ENCODE measurements at regions not wholly inside any gene's neighbourhood (a gene's known extent, or its start where the extent isn't known, plus 50 kb on each side); places are given as distances from the start of the nearest gene placed in this dataset.

DNA sequence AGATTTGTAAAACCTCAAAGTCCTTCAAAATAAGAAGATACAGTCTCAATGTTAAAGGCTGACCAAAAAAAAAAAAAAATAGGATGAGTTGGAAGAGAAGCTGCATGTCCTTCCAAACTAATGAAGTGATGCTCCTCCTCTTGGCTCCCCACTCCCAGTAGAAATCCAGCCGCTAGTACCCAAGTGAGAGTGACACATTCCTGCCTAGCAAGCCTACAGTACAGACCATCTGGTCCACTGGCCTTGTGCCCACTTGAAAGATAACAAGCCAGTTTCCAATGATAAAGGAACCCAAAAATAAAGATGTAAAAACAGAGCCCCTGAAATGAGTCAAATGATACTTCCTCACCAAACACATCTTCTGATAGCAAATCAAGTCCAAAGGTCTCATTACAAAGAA lies 258.7 kb upstream of the NSMCE3 start:
- Histone ChIP-seq H3K36me3 (ENCODE audit: insufficient read depth) (no peaks in the 10 kb centered on the region), H3K4me3 (IDR thresholded peaks at IDR 0.05; ENCODE audit: insufficient read depth, low read depth, low read length) (no peak overlapping the region), H3K79me2 (ENCODE audit: insufficient read depth, low read depth) (no peaks in the 10 kb centered on the region), H3K4me1 (ENCODE audit: low read depth, poor library complexity, severe bottlenecking) (peaks cover 4% of the 10 kb centered on the region), H3K9ac (no peak overlapping the region), H4K20me1 (ENCODE audit: insufficient read depth) (no peaks in the 10 kb centered on the region), H3K27ac (no peak overlapping the region), H2AFZ (ENCODE audit: low read depth) (no peak overlapping the region), H3K27me3 (ENCODE audit: insufficient read depth, low read depth) (no peaks in the 10 kb centered on the region), H3K4me2 (no peak overlapping the region)
- TF ChIP-seq, protein P1, sequence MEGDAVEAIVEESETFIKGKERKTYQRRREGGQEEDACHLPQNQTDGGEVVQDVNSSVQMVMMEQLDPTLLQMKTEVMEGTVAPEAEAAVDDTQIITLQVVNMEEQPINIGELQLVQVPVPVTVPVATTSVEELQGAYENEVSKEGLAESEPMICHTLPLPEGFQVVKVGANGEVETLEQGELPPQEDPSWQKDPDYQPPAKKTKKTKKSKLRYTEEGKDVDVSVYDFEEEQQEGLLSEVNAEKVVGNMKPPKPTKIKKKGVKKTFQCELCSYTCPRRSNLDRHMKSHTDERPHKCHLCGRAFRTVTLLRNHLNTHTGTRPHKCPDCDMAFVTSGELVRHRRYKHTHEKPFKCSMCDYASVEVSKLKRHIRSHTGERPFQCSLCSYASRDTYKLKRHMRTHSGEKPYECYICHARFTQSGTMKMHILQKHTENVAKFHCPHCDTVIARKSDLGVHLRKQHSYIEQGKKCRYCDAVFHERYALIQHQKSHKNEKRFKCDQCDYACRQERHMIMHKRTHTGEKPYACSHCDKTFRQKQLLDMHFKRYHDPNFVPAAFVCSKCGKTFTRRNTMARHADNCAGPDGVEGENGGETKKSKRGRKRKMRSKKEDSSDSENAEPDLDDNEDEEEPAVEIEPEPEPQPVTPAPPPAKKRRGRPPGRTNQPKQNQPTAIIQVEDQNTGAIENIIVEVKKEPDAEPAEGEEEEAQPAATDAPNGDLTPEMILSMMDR (conservative IDR thresholded peaks at IDR 0.05; ENCODE audit: low read depth, low read length): no peak

DNA sequence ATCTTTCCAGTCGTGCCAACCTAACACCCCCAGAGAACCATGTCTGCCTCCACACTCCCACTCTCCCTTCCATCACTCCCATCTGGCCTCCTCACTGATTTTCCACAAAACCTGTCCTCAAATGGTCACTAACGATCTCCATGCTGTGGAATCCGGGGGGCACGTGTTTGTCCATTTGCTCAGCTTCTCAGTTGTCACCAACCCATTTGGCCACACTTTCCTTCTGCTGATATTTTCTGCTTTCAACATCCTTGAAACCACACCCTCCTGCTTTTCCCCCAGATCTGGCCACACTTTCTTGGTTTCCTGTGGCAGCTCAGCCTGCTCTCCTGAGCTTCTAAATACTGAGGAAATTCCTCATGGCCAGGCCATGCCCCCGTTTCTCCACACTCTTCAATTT lies 257.2 kb upstream of the NSMCE3 start:
- TF ChIP-seq, protein P1 (conservative IDR thresholded peaks at IDR 0.05; ENCODE audit: low read depth, low read length): no peak
- no peak overlapping the region for H3K27ac ChIP-seq

DNA sequence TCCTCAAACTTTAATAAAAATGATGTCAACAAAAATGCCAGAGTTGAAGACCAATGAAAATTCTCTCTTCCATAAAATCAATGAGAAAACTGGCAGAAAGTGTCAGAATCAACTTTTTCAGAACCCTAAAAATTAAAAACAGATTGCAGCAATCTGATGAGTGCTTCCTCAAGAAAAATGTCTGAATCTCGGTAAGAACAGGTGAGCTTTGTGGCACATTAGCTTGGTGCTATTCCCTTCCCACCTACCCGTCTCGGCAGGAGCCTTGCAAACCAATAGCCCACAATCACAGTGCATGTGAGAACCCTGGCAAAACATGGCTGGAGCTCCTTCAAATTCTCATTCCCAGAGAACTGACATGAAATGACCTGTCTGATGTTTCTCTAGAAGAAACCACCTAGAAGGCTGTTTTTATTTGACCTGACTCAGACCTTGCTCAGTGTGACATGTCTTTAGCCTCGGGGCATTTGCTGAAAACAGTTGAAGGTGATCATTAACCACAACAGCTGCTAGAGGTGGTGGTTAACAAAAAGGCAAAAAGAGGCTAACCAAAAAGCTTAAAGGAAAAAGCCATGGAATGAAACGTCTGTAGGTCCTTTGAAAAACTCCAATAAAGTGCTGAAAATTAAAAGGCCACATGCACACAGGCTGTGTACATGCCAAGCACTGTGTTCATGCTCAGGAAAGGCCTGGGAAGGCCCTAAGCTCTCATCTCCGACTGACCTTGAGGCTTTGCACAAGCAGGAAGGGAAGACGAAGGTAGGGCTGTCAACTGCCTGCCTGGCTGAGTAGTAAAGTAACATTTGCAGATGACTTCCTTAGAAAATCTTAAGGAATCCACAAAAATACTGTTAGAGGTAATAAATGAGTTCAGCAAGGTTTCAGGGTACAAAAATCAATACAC lies 253.0 kb upstream of the NSMCE3 start:
- Histone ChIP-seq H3K4me3 (IDR thresholded peaks at IDR 0.05; ENCODE audit: insufficient read depth, low read depth, low read length) (no peak overlapping the region), H3K79me2 (ENCODE audit: insufficient read depth, low read depth) (no peaks in the 10 kb centered on the region), H4K20me1 (ENCODE audit: insufficient read depth) (no peaks in the 10 kb centered on the region), H2AFZ (ENCODE audit: low read depth) (no peak overlapping the region), H3K4me1 (ENCODE audit: low read depth, poor library complexity, severe bottlenecking) (peaks cover 21% of the 10 kb centered on the region), H3K4me2 (peak overlapping the region; percentile 41; the same call in 1 of the 2 replicates), H3K27ac (peak overlapping the region; percentile 17; the same call in 1 of the 2 replicates), H3K9ac (no peak overlapping the region), H3K36me3 (ENCODE audit: insufficient read depth) (no peaks in the 10 kb centered on the region), H3K27me3 (ENCODE audit: insufficient read depth, low read depth) (no peaks in the 10 kb centered on the region)
- TF ChIP-seq, protein P1 (conservative IDR thresholded peaks at IDR 0.05; ENCODE audit: low read depth, low read length): no peak

More for the DNA sequence above, 257.2 kb upstream of the NSMCE3 start:
- Histone ChIP-seq H2AFZ (ENCODE audit: low read depth) (no peak overlapping the region), H3K36me3 (ENCODE audit: insufficient read depth) (no peaks in the 10 kb centered on the region), H3K4me2 (no peak overlapping the region), H4K20me1 (ENCODE audit: insufficient read depth) (no peaks in the 10 kb centered on the region), H3K4me3 (IDR thresholded peaks at IDR 0.05; ENCODE audit: insufficient read depth, low read depth, low read length) (no peak overlapping the region), H3K27me3 (ENCODE audit: insufficient read depth, low read depth) (no peaks in the 10 kb centered on the region), H3K9ac (no peak overlapping the region), H3K4me1 (ENCODE audit: low read depth, poor library complexity, severe bottlenecking) (peaks cover 18% of the 10 kb centered on the region), H3K79me2 (ENCODE audit: insufficient read depth, low read depth) (no peaks in the 10 kb centered on the region)

DNA sequence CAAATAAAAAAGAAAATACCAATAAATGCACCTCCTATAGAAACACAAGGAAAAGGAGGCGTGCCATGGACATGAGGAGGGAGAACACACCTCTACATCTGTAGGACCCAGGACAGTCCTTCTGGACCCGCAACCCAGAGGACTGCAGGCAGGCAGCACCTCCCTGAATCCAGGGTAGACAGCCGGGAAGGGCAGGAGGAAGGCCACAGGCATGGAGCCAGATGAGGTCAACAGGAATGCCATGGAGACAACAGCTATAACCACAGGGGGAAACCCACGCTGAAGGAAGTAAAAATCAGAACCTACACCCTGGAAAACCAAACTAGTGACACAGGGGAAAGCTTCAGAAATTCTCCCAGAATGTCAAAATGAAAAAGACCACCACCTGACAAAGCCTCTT lies 248.8 kb upstream of the NSMCE3 start:
- Histone ChIP-seq H4K20me1 (ENCODE audit: insufficient read depth) (no peaks in the 10 kb centered on the region), H3K79me2 (ENCODE audit: insufficient read depth, low read depth) (no peaks in the 10 kb centered on the region), H3K4me3 (IDR thresholded peaks at IDR 0.05; ENCODE audit: insufficient read depth, low read depth, low read length) (no peak overlapping the region), H3K4me2 (no peak overlapping the region), H3K36me3 (ENCODE audit: insufficient read depth) (no peaks in the 10 kb centered on the region), H3K9ac (no peak overlapping the region), H3K27me3 (ENCODE audit: insufficient read depth, low read depth) (no peaks in the 10 kb centered on the region), H3K27ac (no peak overlapping the region), H2AFZ (ENCODE audit: low read depth) (no peak overlapping the region), H3K4me1 (ENCODE audit: low read depth, poor library complexity, severe bottlenecking) (peaks cover 27% of the 10 kb centered on the region)
- TF ChIP-seq, protein P1 (conservative IDR thresholded peaks at IDR 0.05; ENCODE audit: low read depth, low read length): no peak

Measured in KMS-11 (cell line).